ENCODE measurements at regions not wholly inside any gene's neighbourhood (a gene's known extent, or its start where the extent isn't known, plus 50 kb on each side); places are given as distances from the start of the nearest gene placed in this dataset.

- no peak for TF ChIP-seq CTCF (IDR thresholded peaks at IDR 0.05; ENCODE audit: control extremely low read depth in 1 of 3, insufficient read depth in 1 of 3, low read depth in 1 of 3, low read length in 3 of 3)
These were observed 179.8 kb downstream of the FOXA2 start (continued) for GRCh38 chr20:22404419-22405170.

Measured in H1 (cell line).